OCI-LY7 (cell line): ENCODE measurements at regions not wholly inside any gene's neighbourhood (a gene's known extent, or its start where the extent isn't known, plus 50 kb on each side); places are given as distances from the start of the nearest gene placed in this dataset.

Source experiments
- BruUV-seq: library from RNA; stranded (reverse); fragments of 400-500 nt; replicated peaks from 2 replicates; lab custom pipeline; 2021; lab: Mats Ljungman, UMichigan
- CTCF ChIA-PET: fragments of 300-600 bp; sonication (Branson Sonifier 250); formaldehyde crosslinking; loops from one replicate; lab custom pipeline; 2022; ENCODE audit warnings: antibody characterized with exemption; ENCODE audit not compliant: unreplicated experiment; lab: Charles Lee
- POLR2A ChIA-PET: fragments of 300-600 bp; sonication (Branson Sonifier 250); formaldehyde crosslinking; loops from one replicate; lab custom pipeline; 2022; ENCODE audit warnings: antibody characterized with exemption; lab: Charles Lee
- DNase-seq: peaks from one replicate; pipeline ENCODE4 v3.0.0-alpha.2; 2015; ENCODE audit warnings: low spot score
- H2AFZ ChIP-seq: fragments of 200-600 bp; sonication (generic), shearing (Covaris generic); 2 replicates; pipeline ENCODE4 v1.6.1; 2014; ENCODE audit warnings: mild to moderate bottlenecking, antibody characterized with exemption, low read length, moderate library complexity
- H3K27ac ChIP-seq: fragments of 200-600 bp; sonication (generic); 2 replicates; pipeline ENCODE4 v1.5.1; 2014; ENCODE audit warnings: mixed run types, low read depth, mild to moderate bottlenecking, moderate library complexity, low read length, inconsistent platforms; ENCODE audit not compliant: poor library complexity, severe bottlenecking
- H3K36me3 ChIP-seq: fragments of 200-600 bp; sonication (generic); 2 replicates; pipeline ENCODE4 v1.6.1; 2014; ENCODE audit warnings: mild to moderate bottlenecking, antibody characterized with exemption, low read length, moderate library complexity, mixed read lengths; ENCODE audit not compliant: insufficient read depth
- H3K4me1 ChIP-seq: fragments of 200-600 bp; sonication (generic); 2 replicates; pipeline ENCODE4 v1.5.1; 2014; ENCODE audit warnings: mild to moderate bottlenecking, low read length; ENCODE audit not compliant: insufficient read depth, poor library complexity, severe bottlenecking
- H3K4me2 ChIP-seq: fragments of 200-600 bp; sonication (generic); 2 replicates; pipeline ENCODE4 v1.6.1; 2014; ENCODE audit warnings: mild to moderate bottlenecking, low read length
- H3K4me3 ChIP-seq: fragments of 200-600 bp; sonication (generic); 2 replicates; pipeline ENCODE4 v1.5.1; 2014; ENCODE audit warnings: mild to moderate bottlenecking, low read depth, low read length; ENCODE audit not compliant: poor library complexity, severe bottlenecking
- H3K79me2 ChIP-seq: fragments of 200-600 bp; sonication (generic); 2 replicates; pipeline ENCODE4 v1.6.1; 2016; ENCODE audit warnings: low read depth, mild to moderate bottlenecking, low read length, moderate library complexity, mixed read lengths; ENCODE audit not compliant: insufficient read depth
- H3K9me2 ChIP-seq: fragments of 200-600 bp; sonication (generic); 2 replicates; pipeline ENCODE4 v1.6.1; 2016; ENCODE audit warnings: mild to moderate bottlenecking, low read length, mixed read lengths; ENCODE audit not compliant: insufficient read depth
- H3K9me3 ChIP-seq: fragments of 200-600 bp; sonication (generic); 2 replicates; pipeline ENCODE4 v1.6.1; 2014; ENCODE audit warnings: mild to moderate bottlenecking, mixed run types, low read length, mixed read lengths
- H4K20me1 ChIP-seq: fragments of 200-600 bp; sonication (generic); 2 replicates; pipeline ENCODE4 v1.6.1; 2014; ENCODE audit warnings: mild to moderate bottlenecking, antibody characterized with exemption, low read length, moderate library complexity, mixed read lengths; ENCODE audit not compliant: insufficient read depth
- EZH2phosphoT487 ChIP-seq: fragments of 200-600 bp; sonication (generic); IDR thresholded peaks from 2 replicates; pipeline ENCODE4 v1.6.1; 2018; ENCODE audit warnings: low read depth, borderline replicate concordance, mild to moderate bottlenecking, mixed run types, antibody characterized with exemption, low read length, moderate library complexity, mixed read lengths
- intact Hi-C: fragments of 100-400 bp; cut with micrococcal nuclease; formaldehyde crosslinking; loops from one replicate; pipeline ENCODE4 v1.10.0; 2022; ENCODE audit not compliant: unreplicated experiment
- TF ChIP-seq, protein P1 (sequence below): fragments of 200-600 bp; sonication (generic); conservative IDR thresholded peaks from 2 replicates; pipeline ENCODE4 v1.5.1; 2014; ENCODE audit warnings: mild to moderate bottlenecking, antibody characterized with exemption, low read length, moderate library complexity, mixed read lengths

DNA sequence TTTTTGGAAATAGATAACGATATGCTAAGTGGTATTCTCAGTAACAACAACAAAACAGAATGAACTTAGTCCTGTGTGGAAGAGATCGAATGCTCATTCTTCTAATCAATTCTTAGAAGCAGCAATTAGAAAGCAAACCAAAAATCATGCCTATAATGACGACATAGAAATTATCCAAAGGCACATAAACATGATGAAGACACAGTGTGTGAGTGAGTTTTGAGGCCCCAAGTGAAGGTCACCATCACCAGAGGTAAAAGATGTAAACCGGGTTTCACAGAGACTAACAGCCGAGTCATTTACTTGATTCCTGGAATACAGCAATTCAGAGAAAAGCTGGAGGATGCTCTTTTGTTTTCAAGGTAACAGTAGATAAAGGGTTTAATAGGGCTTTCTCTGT, 509.2 kb downstream of the TDRD15 start:
- no peaks in the 10 kb centered on the region for H3K4me1 ChIP-seq
- no peak for DNase-seq
- H2AFZ ChIP-seq, result no peak overlapping the region
- ChIA-PET POLR2A (no interaction called here), CTCF (no interaction called here)
- H3K79me2 ChIP-seq, result no peaks in the 10 kb centered on the region
- no peaks in the 10 kb centered on the region for H3K9me3 ChIP-seq
- no peak overlapping the region for H3K4me3 ChIP-seq
- no peak overlapping the region for H3K27ac ChIP-seq
- intact Hi-C loops, result no loop called here
- H3K9me2 ChIP-seq, result no peaks in the 10 kb centered on the region
- BruUV-seq, result no TSS peak
- no peaks in the 10 kb centered on the region for H4K20me1 ChIP-seq
- no peaks in the 10 kb centered on the region for H3K36me3 ChIP-seq
- no peak for TF ChIP-seq EZH2phosphoT487
- TF ChIP-seq, protein P1, sequence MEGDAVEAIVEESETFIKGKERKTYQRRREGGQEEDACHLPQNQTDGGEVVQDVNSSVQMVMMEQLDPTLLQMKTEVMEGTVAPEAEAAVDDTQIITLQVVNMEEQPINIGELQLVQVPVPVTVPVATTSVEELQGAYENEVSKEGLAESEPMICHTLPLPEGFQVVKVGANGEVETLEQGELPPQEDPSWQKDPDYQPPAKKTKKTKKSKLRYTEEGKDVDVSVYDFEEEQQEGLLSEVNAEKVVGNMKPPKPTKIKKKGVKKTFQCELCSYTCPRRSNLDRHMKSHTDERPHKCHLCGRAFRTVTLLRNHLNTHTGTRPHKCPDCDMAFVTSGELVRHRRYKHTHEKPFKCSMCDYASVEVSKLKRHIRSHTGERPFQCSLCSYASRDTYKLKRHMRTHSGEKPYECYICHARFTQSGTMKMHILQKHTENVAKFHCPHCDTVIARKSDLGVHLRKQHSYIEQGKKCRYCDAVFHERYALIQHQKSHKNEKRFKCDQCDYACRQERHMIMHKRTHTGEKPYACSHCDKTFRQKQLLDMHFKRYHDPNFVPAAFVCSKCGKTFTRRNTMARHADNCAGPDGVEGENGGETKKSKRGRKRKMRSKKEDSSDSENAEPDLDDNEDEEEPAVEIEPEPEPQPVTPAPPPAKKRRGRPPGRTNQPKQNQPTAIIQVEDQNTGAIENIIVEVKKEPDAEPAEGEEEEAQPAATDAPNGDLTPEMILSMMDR, result no peak
- no peak overlapping the region for H3K4me2 ChIP-seq

GRCh38 chr2:21633466-21633865, 509.7 kb downstream of the TDRD15 start:
- CTCF ChIA-PET, result no interaction called here
- H4K20me1 ChIP-seq, result no peaks in the 10 kb centered on the region

DNA sequence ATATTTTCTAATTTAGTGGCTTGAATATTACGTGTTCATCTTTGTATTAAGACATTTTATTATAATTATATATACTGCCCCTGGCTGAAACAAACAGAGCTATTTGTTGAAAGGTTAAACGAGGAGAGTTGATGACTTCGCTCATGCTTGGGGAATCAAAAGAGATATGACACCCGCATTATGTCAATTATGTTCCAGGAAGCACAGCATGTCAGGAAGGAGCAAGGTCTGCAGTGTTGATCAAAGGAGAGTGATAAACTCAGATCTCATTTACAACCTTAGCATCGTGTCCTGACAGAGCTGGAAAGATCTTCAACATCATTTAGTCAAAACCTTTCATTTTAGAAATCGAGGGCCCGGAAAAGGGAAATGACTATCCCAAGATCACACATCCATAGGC, 510.1 kb downstream of the TDRD15 start:
- no peaks in the 10 kb centered on the region for H3K9me2 ChIP-seq
- H3K36me3 ChIP-seq, result no peaks in the 10 kb centered on the region
- H3K4me3 ChIP-seq, result no peak overlapping the region
- no peak for DNase-seq
- no peaks in the 10 kb centered on the region for H3K9me3 ChIP-seq
- BruUV-seq, result no TSS peak
- ChIA-PET CTCF (no interaction called here), POLR2A (interaction anchor here (1.8 kb wide), 1 partner anchor 10 kb away, joined by 5 read pairs; no protein-coding TSS in a partner anchor)
- H2AFZ ChIP-seq, result no peak overlapping the region
- no peaks in the 10 kb centered on the region for H3K4me1 ChIP-seq
- H3K4me2 ChIP-seq, result no peak overlapping the region
- intact Hi-C loops, result no loop called here
- H3K79me2 ChIP-seq, result no peaks in the 10 kb centered on the region
- no peak overlapping the region for H3K27ac ChIP-seq
- no peak for TF ChIP-seq EZH2phosphoT487
- TF ChIP-seq, protein P1, result no peak
- no peaks in the 10 kb centered on the region for H4K20me1 ChIP-seq

More at GRCh38 chr2:21633466-21633865, 509.7 kb downstream of the TDRD15 start:
- intact Hi-C loops, result no loop called here
- Histone ChIP-seq H3K36me3 (no peaks in the 10 kb centered on the region), H3K4me1 (no peaks in the 10 kb centered on the region), H3K4me3 (no peak overlapping the region), H3K27ac (no peak overlapping the region), H3K9me2 (no peaks in the 10 kb centered on the region), H3K79me2 (no peaks in the 10 kb centered on the region), H3K9me3 (no peaks in the 10 kb centered on the region), H2AFZ (no peak overlapping the region), H3K4me2 (no peak overlapping the region)
- DNase-seq, result no peak
- TF ChIP-seq EZH2phosphoT487, result no peak
- TF ChIP-seq, protein P1, result no peak
- POLR2A ChIA-PET, result interaction anchor here (1.8 kb wide), 1 partner anchor 9 kb away, joined by 5 read pairs; no protein-coding TSS in a partner anchor
- no TSS peak for BruUV-seq
